Stimulated activated naive CD8-positive, alpha-beta T cell treated with anti-CD3 and anti-CD28 coated beads, Interleukin-15, amount 100 ng/mL, for 72 hours (primary cell): ENCODE measurements at regions not wholly inside any gene's neighbourhood (a gene's known extent, or its start where the extent isn't known, plus 50 kb on each side); places are given as distances from the start of the nearest gene placed in this dataset.
"Not testable (repeated sequence)": the region's sequence is repeated elsewhere in the genome, so short reads cannot be mapped to it uniquely, and the experiment has no call there.

Experiments
- ATAC-seq: fragments of 150-1000 bp; cut with Tn5 transposase; 2 replicates; pipeline ENCODE4 v1.10.0; 2021; ENCODE audit warnings: mild to moderate bottlenecking, moderate library complexity
- DNase-seq, 2 donors: peaks; one replicate each; pipeline ENCODE4 v3.0.0; 2021 to 2022
- H3K27ac Mint-ChIP-seq, 2 donors: one replicate each; pipeline ENCODE4 v1.8.0; 2022; ENCODE audit warnings: mild to moderate bottlenecking in 2 of 2, mixed read lengths in 2 of 2, moderate library complexity in 2 of 2
- H3K27me3 Mint-ChIP-seq: one replicate; pipeline ENCODE4 v1.8.0; 2022; ENCODE audit warnings: mixed read lengths
- H3K4me1 Mint-ChIP-seq: one replicate; pipeline ENCODE4 v1.8.0; 2022; ENCODE audit warnings: mild to moderate bottlenecking, mixed read lengths
- H3K4me3 Mint-ChIP-seq, 2 donors: one replicate each; pipeline ENCODE4 v1.8.0; 2022; ENCODE audit warnings: mild to moderate bottlenecking in 2 of 2, mixed read lengths in 2 of 2, moderate library complexity in 1 of 2
- H3K9me3 Mint-ChIP-seq, 2 donors: one replicate each; pipeline ENCODE4 v1.8.0; 2022; ENCODE audit warnings: mixed read lengths in 2 of 2

DNA sequence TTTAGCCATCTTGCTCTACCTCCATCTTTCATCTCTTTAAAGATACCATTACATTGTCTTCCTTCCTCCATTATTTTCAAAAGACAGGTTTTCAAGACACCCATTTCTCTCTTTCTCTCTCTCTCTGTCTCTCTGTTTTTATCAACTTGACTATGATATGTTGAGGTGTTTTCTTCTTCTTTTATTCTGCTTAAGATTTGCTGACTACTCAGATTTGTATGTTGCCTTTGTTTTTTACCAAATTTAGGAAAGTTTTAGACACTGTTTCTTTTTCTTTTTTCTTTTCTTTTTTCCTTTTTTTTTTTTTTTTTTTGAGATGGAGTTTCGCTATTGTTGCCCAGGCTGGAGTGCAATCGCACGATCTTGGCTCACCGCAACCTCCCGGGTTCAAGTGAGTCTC, 647.5 kb upstream of the VRK2 start:
- Mint-ChIP-seq H3K9me3 (peaks cover 23 to 34% of the 10 kb centered on the region in 2 donors), H3K4me1 (no peaks in the 10 kb centered on the region), H3K27me3 (no peaks in the 10 kb centered on the region), H3K27ac (no peak overlapping the region), H3K4me3 (no peak overlapping the region)
- no peak for DNase-seq
- no peak for ATAC-seq

DNA sequence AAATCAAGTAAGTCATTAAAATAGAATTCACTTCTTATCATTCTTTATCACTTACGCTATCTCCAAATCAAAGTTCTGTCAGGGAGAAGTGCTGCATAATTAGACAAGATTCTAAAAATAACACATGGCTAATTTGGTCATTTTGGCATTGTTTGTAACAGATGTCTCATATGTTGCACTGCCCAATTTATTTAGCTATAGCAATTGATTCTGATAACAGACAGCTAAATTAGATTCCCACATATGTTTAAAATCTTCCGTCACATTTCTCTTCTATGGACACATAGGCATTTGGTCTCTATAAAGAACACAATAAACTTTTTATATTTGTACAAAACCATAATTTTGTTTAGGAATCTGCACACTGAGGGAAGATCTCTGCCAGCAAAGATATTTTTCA, 644.5 kb upstream of the VRK2 start:
- H3K27ac Mint-ChIP-seq, result no peak overlapping the region
- peaks cover 16 to 18% of the 10 kb centered on the region in 2 donors for H3K9me3 Mint-ChIP-seq
- H3K27me3 Mint-ChIP-seq, result no peaks in the 10 kb centered on the region
- no peak for DNase-seq
- no peak overlapping the region for H3K4me3 Mint-ChIP-seq
- no peak for ATAC-seq
- no peaks in the 10 kb centered on the region for H3K4me1 Mint-ChIP-seq

DNA sequence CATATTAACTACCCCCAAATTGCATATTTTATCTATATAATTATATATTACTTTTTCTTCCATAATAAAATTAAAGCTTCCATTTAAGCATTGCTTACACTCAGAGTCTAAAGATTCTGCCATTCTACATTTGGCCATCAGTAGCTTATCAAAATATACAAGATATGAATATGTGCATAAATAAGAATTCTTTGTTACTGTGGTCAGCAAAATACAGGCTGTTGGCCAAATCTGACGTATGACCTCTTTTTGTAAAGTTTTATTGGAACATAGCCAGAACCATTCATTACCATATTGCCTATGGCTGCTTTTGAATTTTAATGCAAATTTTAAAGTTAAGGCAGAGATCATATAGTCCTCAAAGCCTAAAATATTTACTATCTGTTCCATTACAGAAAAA, 643.9 kb upstream of the VRK2 start:
- Mint-ChIP-seq H3K4me1 (no peaks in the 10 kb centered on the region), H3K4me3 (no peak overlapping the region), H3K27ac (no peak overlapping the region), H3K27me3 (no peaks in the 10 kb centered on the region), H3K9me3 (peaks cover 11 to 13% of the 10 kb centered on the region in 2 donors)
- DNase-seq, result no peak
- ATAC-seq, result no peak

DNA sequence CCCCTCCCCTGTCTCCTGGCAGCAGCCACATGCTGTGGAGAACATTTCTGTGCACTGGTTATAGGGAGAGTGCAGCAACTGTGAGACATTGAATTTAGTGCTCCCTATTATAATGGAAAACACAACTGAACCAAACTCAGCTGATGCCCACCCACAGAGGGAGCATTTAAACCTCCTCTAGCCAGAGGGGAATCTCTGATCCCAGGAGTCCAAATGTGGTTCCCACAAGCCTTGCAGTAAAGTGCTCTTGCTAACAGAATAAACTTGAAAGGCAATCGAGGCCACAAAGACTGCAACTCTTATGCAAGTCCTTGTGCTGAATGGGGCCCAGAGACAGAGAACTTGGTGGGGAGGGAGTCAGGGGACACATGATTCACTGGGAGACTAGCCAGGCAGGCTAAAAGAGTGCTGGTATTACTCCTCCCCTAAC, 638.8 kb upstream of the VRK2 start:
- no peaks in the 10 kb centered on the region for H3K4me1 Mint-ChIP-seq
- H3K4me3 Mint-ChIP-seq, result no peak overlapping the region

DNA sequence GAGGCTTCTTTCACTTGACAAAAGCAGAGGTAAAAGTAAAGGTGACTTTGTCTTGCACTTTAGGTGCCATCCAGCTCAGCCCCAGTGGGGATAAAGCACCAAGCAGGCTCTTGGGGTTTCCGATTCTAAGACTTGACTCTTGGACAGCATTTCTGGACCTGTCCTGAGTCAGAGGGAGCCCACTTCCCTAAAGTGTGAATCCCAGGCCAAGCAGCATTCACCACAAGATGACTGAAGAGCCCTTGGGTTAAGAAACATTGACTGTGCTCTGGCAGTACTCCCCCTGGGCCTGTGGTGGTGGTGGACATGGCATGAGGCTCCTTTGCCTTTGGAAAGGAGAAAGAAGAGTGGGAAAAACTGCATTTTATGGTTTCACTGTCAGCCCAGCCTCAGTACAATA, 638.0 kb upstream of the VRK2 start:
- no peak for ATAC-seq
- Mint-ChIP-seq H3K4me1 (no peaks in the 10 kb centered on the region), H3K27me3 (no peaks in the 10 kb centered on the region), H3K9me3 (peaks cover 21 to 22% of the 10 kb centered on the region in 2 donors), H3K4me3 (no peak overlapping the region), H3K27ac (no peak overlapping the region)
- DNase-seq, result no peak

More for the DNA sequence above, 638.8 kb upstream of the VRK2 start:
- ATAC-seq (no peak), DNase-seq (no peak)
- Mint-ChIP-seq H3K27ac (peak overlapping the region in 1 of 2 donors; percentile 59), H3K27me3 (no peaks in the 10 kb centered on the region), H3K9me3 (peaks cover 19 to 20% of the 10 kb centered on the region in 2 donors)

DNA sequence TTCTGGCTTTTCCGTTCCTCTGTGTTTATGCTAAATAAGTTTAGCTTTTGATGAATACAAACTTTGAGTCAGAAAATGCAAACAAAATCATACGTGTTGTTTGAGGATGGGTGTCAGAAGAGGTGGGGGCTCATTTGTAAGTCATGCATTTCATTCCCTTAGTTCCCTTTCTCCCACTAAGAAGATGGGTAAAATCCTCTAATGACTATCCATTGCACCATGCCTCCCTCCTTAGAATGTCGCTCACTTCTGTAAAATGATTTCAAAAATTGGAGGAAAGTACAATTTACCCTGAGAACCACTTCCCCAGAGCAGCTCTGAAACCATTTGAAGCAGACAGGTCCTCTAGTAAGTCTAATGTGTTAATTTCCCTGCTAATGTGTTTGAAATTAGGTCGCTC, 629.6 kb upstream of the VRK2 start:
- DNase-seq (no peak), ATAC-seq (no peak)
- no peak overlapping the region for H3K4me3 Mint-ChIP-seq
- H3K9me3 Mint-ChIP-seq, result peaks cover 21 to 29% of the 10 kb centered on the region in 2 donors
- no peak overlapping the region for H3K27ac Mint-ChIP-seq
- no peaks in the 10 kb centered on the region for H3K27me3 Mint-ChIP-seq
- no peaks in the 10 kb centered on the region for H3K4me1 Mint-ChIP-seq

DNA sequence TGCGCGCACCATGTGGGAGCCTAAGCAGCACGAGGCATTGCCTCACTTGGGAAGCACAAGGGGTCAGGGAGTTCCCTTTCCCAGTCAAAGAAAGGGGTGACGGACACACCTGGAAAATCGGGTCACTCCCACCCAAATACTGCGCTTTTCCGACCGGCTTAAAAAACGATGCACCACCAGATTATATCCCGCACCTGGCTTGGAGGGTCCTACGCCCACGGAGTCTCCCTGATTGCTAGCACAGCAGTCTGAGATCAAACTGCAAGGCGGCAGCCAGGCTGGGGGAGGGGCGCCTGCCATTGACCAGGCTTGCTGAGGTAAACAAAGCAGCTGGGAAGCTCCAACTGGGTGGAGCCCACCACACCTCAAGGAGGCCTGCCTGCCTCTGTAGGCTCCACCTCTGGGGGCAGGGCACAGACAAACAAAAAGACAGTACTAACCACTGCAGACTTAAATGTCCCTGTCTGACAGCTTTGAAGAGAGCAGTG, 627.7 kb upstream of the VRK2 start:
- H3K4me1 Mint-ChIP-seq, H3K27ac Mint-ChIP-seq, H3K4me3 Mint-ChIP-seq, H3K27me3 Mint-ChIP-seq, ATAC-seq, DNase-seq: not testable (repeated sequence)
- peaks cover 12 to 17% of the 10 kb centered on the region in 2 donors for H3K9me3 Mint-ChIP-seq

DNA sequence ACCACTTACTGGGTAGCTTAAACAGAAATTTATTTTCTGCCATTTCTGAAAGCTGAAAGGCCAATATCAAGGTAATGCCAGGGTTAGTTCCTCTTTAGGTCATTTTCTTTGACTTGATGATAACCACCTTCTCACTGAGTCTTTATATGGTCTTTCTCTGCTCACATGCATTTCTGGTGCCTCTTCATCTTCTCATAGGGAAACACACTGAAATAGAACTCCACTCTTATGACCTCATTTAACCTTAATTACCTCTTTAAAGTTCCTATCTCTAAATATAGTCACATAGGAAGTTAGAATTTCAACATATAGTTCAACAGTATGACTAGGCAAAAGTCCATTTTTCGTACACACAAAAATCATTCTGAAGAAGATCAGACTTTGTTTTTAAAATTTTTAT, 616.8 kb upstream of the VRK2 start:
- Mint-ChIP-seq H3K9me3 (no peaks in the 10 kb centered on the region), H3K27me3 (no peaks in the 10 kb centered on the region), H3K4me1 (no peaks in the 10 kb centered on the region), H3K27ac (no peak overlapping the region), H3K4me3 (no peak overlapping the region)
- DNase-seq (no peak), ATAC-seq (no peak)

DNA sequence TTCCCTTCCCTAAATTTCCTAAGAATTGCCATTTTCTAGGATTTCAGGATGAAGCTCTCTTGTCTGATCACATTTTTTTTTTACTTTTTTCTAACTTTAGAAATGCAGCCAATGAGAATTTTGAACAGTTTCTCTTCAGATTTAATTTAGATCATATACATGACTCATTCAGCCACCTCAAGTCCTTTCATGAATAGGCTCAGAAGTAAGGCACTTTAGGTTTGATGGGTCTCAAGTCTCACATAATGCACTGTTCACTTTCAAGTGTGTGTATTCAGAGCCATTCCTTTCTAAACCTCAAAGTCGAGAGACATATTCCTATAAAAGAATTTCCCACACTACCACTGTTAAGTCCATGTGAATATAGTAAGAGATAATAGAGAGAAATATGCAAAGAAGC, 614.1 kb upstream of the VRK2 start:
- no peaks in the 10 kb centered on the region for H3K27me3 Mint-ChIP-seq
- no peaks in the 10 kb centered on the region for H3K4me1 Mint-ChIP-seq
- no peaks in the 10 kb centered on the region for H3K9me3 Mint-ChIP-seq
- DNase-seq, result no peak
- H3K27ac Mint-ChIP-seq, result peak overlapping the region in 1 of 2 donors; percentile 21
- ATAC-seq, result no peak
- no peak overlapping the region for H3K4me3 Mint-ChIP-seq

DNA sequence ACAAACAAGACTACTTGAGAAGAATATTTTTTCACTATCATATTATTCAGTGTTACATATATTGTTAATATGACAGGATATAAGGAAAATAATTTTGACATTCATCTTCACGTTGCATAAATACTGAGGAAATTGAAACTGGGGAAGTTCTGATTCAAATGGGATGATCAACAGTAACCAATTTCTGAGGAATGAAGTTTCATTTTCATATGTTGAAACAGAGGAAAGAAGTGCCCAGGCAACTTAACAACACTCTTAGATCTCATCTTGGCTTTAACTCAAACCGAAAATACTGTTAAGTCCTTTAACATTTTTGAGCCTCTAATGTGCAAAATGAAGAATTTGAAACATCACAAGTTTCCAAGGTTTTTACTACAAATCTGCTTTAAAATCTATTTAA, 612.2 kb upstream of the VRK2 start:
- H3K27ac Mint-ChIP-seq, result no peak overlapping the region
- no peaks in the 10 kb centered on the region for H3K27me3 Mint-ChIP-seq
- no peaks in the 10 kb centered on the region for H3K4me1 Mint-ChIP-seq
- H3K9me3 Mint-ChIP-seq, result no peaks in the 10 kb centered on the region
- ATAC-seq, result no peak
- no peak overlapping the region for H3K4me3 Mint-ChIP-seq
- no peak for DNase-seq

DNA sequence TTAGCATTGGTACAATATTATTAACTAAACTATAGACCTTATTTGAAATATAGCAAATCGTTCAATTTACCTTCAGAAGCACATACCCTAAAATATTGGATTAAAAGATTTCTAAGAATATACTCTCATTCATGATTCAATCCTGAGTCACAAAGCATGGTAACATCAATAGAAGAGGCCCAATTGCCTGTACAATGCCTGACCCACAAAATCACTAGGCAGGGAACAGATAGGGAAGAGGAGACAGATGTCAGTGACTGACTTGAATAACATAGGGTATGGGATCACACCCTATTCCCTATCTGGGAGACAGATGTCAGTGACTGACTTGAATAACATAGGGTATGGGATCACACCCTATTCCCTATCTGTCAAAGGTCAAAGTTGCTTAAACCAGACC, 611.6 kb upstream of the VRK2 start:
- H3K4me3 Mint-ChIP-seq, result no peak overlapping the region
- H3K9me3 Mint-ChIP-seq, result no peaks in the 10 kb centered on the region
- no peak for ATAC-seq
- no peaks in the 10 kb centered on the region for H3K4me1 Mint-ChIP-seq
- H3K27me3 Mint-ChIP-seq, result no peaks in the 10 kb centered on the region
- H3K27ac Mint-ChIP-seq, result no peak overlapping the region
- no peak for DNase-seq

DNA sequence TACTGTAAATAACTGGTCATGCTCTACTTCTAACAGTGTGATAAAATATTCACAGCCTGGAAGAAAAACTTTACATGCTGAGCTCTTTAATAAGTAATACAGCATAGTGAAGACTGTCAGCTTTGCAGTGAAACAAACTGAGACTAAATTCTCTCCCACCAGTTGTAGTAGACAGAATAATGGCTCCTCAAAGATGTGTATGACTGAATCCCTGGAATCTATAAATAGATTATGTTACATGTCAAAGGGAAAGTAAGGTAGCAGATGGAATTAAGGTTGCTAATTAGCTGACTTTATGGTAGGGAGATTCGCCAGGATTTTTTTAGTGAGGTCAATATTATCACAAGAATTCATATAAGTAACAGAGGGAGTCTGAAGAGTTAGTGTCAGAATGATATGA, 609.5 kb upstream of the VRK2 start:
- no peaks in the 10 kb centered on the region for H3K9me3 Mint-ChIP-seq
- H3K4me3 Mint-ChIP-seq, result no peak overlapping the region
- no peak for DNase-seq

DNA sequence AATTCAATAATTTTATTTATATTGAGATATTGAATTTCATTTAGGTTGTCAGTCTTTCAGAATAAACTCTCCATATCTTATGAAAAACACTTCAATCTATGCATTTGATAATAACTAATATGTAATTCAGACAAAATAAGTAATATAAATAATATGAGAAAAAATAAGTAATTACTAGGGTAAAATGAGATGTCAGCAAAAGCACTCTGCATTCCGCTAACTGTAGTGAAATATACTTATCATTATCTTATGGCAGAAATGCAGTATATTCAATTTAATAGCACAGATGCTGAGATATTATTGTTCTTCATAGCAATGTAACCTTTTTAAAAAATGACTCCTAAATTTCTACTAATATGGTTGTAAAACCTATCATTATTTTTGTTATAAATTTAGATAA, 606.2 kb upstream of the VRK2 start:
- H3K27me3 Mint-ChIP-seq, result no peaks in the 10 kb centered on the region
- no peak overlapping the region for H3K27ac Mint-ChIP-seq
- peaks cover 0 to 10% of the 10 kb centered on the region in 2 donors for H3K9me3 Mint-ChIP-seq
- H3K4me1 Mint-ChIP-seq, result no peaks in the 10 kb centered on the region
- DNase-seq (no peak), ATAC-seq (no peak)
- no peak overlapping the region for H3K4me3 Mint-ChIP-seq

More for the DNA sequence above, 609.5 kb upstream of the VRK2 start:
- no peak for ATAC-seq
- H3K27ac Mint-ChIP-seq, result no peak overlapping the region
- H3K4me1 Mint-ChIP-seq, result no peaks in the 10 kb centered on the region
- no peaks in the 10 kb centered on the region for H3K27me3 Mint-ChIP-seq

DNA sequence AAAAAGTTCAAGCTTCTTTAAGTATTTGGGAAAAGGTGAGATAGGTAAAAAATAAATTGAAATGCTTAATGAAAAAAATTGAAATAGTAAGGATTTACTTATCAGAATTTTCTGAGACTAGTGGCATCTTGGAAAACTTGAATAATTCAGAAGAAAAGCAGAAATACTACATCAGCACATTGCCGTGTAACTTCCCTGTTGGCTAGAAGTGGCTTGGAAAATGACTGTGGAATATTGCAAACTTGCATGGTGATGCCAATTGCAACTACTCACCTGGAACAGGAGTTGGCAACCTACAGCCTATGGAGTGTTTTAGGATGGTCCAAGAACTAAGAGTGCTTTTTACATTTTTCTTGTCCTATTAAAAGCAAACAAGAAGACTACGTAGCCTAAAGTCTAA, 603.5 kb upstream of the VRK2 start:
- Mint-ChIP-seq H3K27ac (no peak overlapping the region), H3K4me3 (no peak overlapping the region), H3K9me3 (peaks cover 0 to 10% of the 10 kb centered on the region in 2 donors), H3K4me1 (no peaks in the 10 kb centered on the region), H3K27me3 (no peaks in the 10 kb centered on the region)
- DNase-seq (no peak), ATAC-seq (no peak)

DNA sequence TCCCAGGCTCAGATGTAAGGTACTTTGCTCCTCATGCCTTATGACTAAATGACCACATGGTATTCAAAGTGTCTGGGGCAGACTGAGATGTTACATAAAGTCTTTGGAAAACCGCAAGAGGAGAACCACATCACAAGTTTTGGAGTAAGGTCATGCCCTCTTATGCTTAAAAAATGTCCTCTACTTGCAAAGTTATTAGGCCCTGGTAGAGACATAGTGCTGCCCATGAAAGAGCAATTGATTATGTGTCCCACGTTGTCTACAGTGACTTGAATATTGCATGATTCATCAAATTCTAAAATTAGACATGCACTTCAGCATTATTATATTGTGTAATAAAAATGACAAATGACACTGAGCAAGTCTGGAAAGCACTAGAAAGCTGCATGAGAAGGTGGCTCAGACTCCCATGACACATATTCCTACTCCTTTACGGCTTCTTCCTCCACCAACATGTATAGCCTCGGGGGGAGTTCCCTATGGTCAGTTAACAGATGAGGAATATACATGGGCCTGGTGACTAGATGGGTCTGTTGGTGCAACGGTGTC, 602.6 kb upstream of the VRK2 start:
- no peak overlapping the region for H3K27ac Mint-ChIP-seq
- DNase-seq, result no peak
- peaks cover 0 to 10% of the 10 kb centered on the region in 2 donors for H3K9me3 Mint-ChIP-seq
- no peaks in the 10 kb centered on the region for H3K4me1 Mint-ChIP-seq
- ATAC-seq, result no peak
- no peak overlapping the region for H3K4me3 Mint-ChIP-seq
- H3K27me3 Mint-ChIP-seq, result no peaks in the 10 kb centered on the region

DNA sequence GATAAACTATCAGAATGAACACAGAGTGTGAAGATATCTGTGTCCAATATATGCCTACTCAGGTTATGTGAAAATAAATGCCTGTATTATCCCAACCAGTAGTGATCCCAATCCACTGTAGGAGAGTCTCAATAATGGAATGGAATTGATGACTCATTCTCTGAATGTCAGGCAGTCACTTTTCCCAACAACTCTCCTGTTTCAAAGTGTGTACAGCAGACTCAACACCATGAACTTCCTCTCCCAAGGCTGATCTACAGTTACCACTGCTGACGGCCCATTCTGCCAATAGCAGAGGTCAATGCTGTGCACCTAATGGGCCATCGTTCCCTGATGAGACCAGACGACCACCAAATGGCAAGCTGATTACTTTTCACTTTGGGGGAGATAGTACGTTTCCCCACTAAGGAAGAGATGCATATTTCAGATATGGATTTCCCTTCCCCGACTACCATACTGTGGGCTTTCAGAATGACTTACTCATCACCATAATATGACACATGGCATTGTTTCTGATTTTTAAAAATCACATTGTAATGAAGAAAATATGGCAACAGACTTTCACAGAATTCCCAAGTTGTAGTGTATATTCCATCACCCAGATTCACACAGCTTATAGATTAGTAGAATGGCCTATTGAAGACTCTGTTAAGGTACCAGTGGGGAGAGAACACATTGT, 601.7 kb upstream of the VRK2 start:
- no peak for DNase-seq
- Mint-ChIP-seq H3K4me1 (no peaks in the 10 kb centered on the region), H3K27me3 (no peaks in the 10 kb centered on the region), H3K4me3 (no peak overlapping the region), H3K27ac (no peak overlapping the region), H3K9me3 (peaks cover 0 to 10% of the 10 kb centered on the region in 2 donors)
- no peak for ATAC-seq

DNA sequence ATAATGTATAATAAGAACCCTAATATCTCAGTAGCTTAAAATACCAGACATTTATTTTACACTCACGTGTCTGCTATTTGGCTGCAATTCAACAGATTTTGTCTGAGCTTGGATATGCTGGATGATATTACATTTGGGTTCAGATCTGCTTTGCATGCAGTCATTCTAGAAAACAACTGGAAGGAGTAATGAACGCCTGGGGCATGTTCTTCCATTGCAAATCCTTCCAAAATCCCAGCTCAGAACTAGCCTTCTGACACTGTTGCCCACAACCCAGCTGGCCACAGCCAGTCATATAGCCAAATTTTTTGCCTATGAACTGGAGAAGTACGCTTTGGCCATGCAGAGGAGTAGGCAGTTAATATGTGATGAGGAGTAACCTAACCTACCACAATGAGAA, 597.8 kb upstream of the VRK2 start:
- H3K27ac Mint-ChIP-seq, result no peak overlapping the region
- H3K4me1 Mint-ChIP-seq, result no peaks in the 10 kb centered on the region
- DNase-seq (no peak), ATAC-seq (no peak)
- no peak overlapping the region for H3K4me3 Mint-ChIP-seq
- H3K27me3 Mint-ChIP-seq, result no peaks in the 10 kb centered on the region
- peaks cover 0 to 10% of the 10 kb centered on the region in 2 donors for H3K9me3 Mint-ChIP-seq
